Right lung (tissue), 2 donors: ENCODE measurements at regions not wholly inside any gene's neighbourhood (a gene's known extent, or its start where the extent isn't known, plus 50 kb on each side); places are given as distances from the start of the nearest gene placed in this dataset.
"Not testable (repeated sequence)": the region's sequence is repeated elsewhere in the genome, so short reads cannot be mapped to it uniquely, and the experiment has no call there.

Source experiments
- DNase-seq, 2 donors: peaks; one replicate each; pipeline ENCODE4 v3.0.0-alpha.2; 2013

DNA sequence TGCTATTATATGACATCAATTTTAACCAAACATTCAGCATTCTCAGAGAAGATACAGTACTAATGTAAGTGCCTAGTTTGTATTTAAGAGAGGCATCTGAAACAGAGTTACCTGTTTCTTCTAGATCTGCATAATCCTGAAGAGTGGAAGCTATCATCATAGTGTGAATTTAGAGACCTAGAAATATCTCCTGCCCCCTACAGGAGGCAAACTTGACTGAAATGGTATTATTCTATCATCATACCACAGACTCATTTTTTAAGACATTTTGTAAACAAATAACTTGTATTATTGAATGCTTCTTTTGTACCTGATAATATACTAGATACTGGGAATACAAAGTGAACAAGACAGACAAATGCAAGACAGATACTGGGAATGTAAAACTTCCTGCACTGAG lies 216.8 kb upstream of the RPS23 start:
- DNase-seq, result no peak

DNA sequence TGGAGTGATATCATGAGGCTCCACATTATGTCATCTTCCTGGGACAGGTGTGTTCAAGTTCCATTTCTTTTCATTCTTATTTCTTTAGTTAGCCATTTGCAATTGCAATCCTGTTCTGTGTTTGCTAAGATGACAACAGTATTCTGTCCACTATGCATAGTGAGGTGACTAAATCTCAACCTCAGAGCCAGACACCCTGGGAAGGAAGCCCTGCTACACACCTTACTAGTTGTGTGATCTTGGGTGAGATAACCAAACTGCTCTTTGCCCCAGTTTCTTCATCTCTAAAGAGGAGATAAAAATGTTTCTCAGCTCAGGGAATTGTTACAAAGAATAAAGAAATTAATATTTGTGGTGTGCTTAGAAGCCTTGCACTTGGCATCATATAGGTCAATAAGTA lies 215.1 kb upstream of the RPS23 start:
- no peak for DNase-seq

DNA sequence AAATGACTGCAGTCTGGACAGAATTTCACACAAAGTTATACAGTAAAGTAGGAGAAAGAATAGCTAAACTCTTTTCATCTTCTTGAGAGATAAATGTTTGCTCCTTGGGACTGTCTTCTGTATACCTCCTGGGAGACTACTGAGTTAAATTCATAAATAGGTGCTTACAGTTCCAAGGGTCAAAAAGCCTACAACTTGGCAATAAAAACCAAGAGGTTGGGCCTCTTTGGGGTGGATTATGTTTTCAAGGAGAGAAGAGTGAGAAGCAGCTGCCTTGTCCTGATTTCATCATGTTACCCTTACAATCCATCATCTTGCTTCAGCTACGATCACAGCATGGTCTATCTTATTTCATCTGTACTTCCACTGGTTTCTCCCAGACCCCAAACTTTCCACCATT lies 213.2 kb upstream of the RPS23 start:
- DNase-seq, result no peak

DNA sequence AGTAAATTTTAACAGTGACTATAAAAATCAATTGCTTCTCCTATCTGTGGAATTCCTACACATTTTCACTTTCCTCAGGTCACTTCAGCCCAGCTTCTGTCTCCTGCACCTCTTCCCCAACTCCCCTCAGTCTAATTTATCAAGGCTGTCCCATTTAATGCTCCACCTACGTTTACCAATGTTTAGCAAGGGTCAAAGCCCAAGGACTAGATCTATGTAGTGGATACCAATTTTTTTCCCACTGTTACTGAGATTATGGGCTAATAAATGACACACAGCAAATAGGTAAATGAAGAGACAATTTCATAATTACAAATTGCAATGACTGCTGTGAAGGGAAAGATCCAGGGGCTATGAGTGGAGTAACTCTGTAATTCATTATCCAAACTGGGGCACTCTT lies 211.5 kb upstream of the RPS23 start:
- no peak for DNase-seq

DNA sequence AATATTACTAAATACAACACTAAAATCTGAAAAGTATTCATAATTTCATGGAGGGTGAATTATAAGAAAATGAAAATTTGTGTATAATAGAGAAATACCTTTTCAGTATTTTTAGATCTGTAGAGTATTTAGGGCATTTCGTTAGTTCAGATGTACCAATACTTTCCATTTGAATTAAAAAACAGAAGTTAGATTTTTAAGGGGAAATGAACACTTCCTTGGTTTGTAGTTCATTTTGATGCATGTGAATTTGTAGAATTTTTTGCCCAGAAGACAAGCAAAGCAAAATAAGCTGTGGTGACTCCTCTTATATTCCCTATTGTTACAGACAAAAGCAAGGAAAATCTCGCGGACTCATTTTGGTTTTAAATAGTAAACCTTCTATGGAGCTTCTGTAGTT lies 209.0 kb upstream of the RPS23 start:
- no peak for DNase-seq

DNA sequence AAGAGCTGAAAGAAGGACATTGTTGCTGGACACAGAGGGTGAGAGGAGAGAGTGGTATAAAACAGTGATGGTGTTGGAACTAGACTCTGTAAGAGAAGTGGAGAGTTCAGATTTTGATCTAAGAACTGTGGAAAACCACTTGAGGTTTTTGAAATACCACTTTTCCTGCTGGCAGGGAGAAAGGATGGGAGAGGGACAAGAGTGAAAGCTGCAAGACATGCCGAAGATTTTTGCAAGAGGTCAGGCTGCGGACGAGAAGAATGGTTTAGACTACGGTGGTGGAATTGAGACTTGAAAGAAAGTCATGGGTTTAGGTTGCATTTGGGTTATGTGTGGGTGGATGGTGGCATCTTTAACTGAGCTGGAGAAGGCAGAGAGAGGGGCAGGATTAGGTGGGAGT lies 202.2 kb upstream of the RPS23 start:
- DNase-seq, result no peak

DNA sequence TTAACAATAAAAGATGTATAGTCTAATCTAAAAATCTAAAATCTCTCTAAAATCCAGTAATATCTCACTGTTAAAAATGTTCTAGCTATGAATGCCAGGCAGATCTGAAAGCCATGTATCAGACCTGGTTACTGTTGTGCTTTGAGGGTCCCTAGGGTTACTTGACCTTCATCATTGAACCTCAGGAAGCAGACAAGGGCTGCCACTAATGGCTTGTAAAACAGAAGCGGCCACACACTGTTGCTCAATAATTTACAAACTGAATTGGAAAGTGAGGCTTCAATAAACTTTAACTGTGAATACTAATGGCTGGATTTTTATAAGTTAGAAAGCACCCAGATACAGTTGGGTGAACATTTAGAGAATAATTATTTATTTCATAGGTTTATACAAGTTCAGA lies 198.0 kb upstream of the RPS23 start:
- no peak for DNase-seq

DNA sequence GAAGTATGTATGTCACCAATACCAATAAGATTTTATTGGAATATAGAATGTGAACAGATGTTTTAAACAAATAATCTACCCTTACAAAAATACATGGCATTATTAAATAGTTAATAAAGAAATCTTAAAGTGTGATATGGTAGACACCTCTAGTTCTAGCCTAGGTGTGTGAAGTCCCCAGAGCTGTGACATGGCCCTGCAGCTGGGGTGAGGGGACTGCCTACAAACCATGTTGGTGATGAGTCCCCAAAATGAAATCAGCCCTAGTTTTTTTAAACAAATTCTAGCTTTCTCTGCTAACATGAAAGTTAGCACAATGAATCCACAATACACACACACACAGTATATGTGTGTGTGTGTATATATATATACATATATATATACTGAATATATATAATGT lies 195.1 kb upstream of the RPS23 start:
- DNase-seq, result no peak

DNA sequence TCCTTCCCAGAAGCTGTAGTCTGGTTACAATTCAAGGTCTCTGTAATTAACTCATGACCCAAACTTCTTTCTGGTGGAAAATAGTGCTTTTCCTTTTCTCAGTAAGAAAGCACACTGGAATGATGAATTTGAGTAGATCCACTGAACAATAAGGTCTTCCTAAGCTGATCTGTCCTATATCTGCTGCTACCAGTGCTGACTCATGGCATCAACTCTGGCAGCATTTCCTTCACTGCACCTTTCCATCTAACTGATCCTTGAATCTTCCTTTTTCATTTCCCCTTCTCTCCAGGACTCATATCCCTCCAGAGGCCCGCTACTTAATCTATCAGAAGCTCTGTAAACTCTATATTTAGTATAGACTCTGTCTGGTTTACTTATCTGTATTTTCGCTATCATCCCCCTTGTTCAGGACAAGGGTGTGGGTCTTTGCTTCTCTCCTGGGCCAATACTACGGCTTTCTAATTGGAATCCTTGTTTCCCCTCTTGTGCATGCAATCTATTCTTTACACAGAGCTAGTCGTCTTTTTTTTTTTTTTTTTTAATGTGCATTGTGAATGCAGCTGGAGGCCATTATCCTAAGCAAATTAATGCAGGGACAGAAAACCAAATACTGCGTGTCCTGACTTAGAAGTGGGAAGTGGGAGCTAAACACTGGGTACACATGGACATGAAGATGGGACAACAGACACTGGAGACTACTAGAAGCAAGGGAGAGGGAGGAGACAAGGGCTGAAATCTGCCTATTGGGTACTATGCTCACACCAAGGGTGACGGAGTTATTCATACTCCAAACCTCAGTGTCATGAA lies 192.2 kb upstream of the RPS23 start:
- DNase-seq, result no peak

DNA sequence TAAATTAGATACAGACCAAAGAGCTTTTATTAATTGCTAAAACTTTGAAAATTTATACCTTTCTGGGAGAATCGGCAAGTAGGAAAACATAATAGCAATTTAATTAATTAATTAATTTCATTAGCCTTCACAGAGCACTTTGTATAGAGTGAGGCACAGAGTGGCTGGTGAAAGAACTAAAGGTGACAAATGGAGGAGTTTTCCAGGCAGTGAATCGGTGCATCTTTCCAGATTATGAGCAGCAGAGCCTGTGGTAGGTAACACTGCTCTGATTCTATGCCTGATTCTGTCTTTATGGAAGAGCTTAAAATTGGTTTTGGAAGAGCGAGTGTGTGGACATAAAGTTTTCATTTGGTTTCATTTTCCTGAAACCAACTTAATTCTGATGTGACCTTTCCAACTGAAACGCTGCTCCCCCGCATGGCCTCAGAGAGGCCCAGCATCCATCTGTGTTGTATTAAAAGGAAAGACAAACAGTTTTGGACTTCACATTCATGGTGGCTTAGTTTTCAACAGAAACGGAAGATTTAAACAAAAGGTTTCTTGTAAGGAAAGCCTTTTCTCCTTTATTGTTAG lies 188.9 kb upstream of the RPS23 start:
- DNase-seq, result no peak

DNA sequence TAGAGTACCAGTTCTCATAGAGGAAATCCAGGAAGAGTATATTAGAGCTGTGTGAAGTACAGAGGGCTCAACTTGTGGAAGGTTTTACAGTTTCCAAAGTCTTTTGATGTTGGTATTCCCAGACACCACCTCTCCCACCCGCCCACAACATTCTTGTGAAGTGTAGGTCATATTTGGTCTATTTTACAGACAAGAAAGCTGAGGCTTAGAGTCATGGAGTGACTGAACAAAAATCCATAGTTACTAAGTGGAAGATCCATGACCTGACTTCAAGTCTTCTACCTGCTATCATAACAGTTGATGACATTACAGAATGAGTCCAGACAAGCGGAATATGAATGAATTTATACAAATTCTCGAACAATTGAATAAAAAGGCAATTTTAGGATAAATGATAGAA lies 187.1 kb upstream of the RPS23 start:
- no peak for DNase-seq

DNA sequence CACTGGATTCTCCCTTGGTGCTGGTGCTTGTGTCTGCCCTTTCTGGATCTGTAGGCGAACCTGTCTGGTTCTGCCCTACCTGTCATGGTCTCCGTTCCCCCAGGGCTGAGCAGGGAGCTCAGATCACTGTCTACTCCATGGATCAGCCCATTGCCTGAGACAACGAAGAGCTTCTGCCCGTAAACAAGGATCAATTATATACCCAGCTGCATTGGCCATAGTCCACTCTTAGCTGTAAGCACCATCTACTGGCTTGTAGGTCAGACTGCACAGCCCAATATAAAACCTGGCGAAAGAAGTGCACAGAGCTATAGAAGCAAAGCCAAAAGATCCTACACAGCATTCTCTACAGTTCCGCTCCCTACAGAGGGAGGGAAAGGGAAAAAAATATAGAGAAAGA lies 181.5 kb upstream of the RPS23 start:
- no peak for DNase-seq

DNA sequence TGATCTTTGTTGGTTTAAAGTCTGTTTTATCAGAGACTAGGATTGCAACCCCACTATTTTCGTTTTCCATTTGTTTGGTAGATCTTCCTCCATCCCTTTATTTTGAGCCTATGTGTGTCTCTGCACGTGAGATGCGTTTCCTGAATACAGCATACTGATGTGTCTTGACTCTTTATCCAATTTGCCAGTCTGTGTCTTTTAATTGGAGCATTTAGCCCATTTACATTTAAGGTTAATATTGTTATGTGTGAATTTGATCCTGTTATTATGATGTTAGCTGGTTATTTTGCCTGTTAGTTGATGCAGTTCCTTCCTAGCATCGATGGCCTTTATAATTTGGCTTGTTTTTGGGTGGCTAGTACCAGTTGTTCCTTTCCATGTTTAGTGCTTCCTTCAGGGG lies 177.2 kb upstream of the RPS23 start:
- DNase-seq, result not testable (repeated sequence)

DNA sequence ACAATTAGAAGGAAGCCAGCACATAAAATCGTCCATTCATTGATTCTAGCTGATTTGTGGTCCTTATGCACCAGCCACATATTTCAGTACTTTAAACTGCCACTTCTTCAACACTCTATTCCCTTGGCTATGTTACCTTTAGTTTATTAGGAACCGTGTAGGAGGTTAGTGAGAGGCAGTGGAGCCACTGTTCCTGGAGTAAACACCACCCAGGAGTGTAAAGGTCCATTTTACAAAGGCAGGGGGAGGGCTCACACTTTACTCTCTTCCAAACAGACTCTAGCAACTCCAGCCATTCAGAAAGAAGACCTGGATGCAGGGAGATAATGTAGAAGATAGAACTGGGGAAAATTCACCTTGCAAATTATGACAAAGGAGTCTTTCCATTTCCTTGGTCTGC lies 170.2 kb upstream of the RPS23 start:
- DNase-seq, result no peak

DNA sequence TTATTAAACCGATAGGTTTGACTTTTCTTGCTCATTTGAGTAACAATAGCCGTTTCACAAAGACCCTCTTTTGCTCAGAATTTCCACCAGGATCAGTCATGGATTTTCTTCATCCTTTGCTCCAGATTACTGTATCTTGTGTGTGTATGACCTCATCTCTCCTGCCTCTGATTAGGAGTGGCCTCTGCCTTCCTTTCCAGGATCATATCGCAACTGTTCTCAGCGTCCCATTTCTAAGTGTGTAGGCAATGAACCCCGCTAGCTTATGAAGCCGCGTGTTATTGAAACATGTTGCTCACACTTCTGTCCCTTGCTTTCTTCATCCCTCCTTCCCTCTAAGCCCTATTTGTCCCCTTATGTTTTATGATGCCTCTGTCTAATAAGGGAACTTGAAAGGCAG lies 169.8 kb upstream of the RPS23 start:
- DNase-seq, result no peak

DNA sequence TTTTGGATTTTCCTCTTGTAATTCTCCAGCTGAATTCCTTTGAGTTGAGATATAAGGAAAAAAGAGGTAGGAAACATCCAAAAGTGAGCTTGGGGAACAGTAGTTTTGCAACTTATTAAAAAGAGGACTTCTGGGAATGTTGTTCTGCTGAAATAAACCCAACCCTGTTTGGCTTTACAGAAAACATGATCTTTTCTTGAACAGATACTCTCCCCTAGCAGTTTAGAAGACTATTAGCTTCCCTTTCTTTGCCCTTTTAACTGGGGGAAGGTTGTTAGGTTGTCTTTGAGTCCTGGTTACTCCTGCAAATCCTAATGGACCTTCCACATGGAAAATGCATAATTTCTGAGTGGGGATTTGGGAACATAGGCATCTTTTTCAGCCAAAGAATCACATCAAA lies 168.7 kb upstream of the RPS23 start:
- no peak for DNase-seq

DNA sequence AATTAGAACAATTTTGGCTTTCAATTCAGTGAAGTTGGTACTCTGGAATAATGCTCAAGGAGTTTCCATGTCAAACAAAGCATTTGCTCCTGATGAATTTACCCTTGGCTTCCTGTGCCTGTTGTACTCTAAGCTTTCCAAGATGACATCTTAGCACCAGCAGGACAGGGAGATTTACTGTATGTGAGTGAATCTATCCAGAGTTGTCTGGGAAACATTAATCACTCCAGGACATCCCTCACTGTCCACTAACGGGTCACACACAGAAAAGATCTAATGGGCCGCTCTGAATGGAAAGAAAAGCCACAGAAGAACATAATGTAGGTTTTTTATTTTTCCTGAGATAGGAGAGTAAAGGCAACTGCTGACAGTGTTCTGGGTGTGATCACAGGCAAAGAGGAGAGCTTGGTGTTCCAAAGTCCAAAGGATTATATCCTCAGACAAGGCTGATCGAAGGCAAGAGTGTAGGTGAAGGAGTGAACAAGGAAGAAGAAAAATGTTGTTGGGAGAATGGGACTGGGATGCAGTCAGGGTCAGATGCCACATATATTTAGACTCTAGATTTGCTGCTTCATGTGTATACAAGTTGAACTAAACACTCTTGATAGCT lies 167.7 kb upstream of the RPS23 start:
- DNase-seq, result no peak

DNA sequence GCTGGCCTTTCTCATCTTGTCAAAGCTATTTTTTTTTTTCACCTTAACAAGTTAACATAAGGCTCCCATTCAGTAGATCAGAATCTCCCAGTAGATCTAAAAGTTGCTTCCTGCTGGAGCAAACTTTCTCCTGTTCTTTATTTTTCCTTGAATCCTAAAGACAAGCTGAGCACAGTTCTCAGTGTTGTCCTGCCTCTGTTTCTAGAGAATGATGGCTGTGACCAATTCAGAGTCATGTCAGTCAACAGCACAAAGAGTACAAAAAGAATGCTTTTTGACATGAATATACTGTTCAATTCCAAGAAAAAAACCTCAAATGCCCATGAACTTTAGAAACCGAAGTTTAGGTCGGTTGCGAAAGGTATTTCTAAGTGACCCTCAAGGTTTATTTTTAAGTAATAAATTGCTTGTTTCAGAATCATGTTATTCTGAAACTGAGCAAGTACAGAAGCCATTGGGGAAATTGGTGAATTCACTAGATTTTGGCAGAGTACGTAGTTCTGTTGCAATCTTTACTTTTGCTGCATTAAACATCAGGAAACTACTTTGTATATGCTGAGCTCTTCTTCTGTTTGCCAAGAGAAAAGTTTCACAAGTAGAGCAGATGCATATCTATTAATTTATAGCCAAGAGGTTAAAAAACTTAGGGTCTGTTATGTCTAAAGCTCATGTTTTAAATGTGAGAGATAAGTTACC lies 161.7 kb upstream of the RPS23 start:
- peak; percentile 45 to 68 for DNase-seq

DNA sequence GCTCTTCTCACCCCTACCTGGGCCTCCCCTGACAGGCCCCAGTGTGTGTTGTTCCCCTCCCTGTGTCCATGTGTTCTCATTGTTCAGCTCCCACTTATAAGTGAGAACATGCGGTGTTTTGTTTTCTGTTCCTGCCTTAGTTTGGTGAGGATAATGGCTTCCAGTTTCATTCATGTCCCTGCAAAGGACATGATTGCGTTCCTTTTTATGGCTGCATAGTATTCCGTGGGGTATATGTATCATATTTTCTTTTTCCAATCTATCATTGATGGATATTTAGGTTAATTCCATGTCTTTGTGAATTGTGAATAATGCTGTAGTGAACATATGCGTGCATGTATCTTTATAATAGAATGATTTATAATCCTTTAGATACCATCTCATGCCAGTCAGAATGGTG lies 159.4 kb upstream of the RPS23 start:
- DNase-seq, result not testable (repeated sequence)

DNA sequence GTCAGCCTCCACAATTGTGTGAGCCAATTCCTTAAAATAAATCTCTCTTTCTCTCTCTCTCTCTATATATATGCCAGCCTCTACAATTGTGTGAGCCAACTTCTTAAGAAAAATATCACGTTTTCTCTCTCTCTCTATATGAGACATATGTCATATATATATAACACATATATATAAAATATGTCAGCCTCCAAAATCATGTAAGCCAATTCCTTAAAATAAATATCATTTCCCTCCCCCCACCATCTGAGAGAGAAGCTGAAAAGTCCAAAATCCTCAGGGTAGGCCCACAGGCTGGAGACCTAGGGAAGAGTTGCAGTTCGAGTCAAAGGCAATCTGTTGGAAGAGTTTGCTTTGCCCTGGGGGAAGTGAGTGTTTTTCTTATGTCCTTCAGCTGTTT lies 158.1 kb upstream of the RPS23 start:
- DNase-seq, result no peak

DNA sequence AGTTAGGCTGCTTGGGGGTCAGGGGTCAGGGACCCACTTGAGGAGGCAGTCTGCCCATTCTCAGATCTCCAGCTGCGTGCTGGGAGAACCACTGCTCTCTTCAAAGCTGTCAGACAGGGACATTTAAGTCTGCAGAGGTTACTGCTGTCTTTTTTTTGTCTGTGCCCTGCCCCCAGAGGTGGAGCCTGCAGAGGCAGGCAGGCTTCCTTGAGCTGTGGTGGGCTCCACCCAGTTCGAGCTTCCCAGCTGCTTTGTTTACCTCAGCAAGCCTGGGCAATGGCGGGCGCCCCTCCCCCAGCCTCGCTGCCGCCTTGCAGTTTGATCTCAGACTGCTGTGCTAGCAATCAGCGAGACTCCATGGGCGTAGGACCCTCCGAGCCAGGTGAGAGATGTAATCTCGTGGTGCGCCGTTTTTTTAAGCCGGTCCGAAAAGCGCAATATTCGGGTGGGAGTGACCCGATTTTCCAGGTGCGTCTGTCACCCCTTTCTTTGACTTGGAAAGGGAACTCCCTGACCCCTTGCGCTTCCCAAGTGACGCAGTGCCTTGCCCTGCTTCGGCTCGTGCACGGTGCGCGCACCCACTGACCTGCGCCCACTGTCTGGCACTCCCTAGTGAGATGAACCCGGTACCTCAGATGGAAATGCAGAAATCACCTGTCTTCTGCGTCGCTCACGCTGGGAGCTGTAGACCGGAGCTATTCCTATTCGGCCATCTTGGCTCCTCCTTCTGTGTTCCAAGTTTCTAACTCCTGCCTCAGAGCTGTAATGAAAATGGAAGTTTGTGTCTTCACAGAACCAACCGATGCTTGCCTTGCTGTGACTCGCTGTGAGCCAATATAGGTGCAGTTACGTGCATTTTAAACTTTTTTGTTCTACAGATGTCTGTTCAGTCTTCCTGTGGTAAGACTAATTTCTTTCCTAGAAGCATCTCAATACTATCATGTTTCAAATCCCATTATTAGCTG lies 156.8 kb upstream of the RPS23 start:
- not testable (repeated sequence) for DNase-seq
